ENCODE measurements at regions not wholly inside any gene's neighbourhood (a gene's known extent, or its start where the extent isn't known, plus 50 kb on each side); places are given as distances from the start of the nearest gene placed in this dataset.
"Not testable (repeated sequence)": the region's sequence is repeated elsewhere in the genome, so short reads cannot be mapped to it uniquely, and the experiment has no call there.

DNA sequence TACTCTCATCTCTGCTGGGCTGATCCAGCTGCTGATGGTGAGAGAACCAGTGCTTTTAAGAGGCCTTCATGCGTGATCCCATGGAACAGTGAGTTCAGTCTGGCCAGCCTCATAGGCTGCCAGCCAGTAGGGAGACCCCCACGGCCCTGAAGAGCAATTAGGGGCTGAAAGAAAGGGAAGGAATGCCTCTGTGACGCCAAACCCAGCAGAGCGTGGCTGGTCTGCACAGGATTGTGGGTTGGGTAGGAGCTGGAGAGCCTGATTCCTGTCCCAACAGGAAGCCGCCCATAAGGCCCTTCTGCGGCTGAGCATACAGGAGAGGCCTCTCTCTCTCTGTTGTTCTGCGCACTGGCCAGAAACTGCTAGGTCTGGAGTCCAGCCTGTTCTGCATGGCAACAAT, 181.5 kb upstream of the E2F8 start:
- Histone ChIP-seq H3K27me3 (no peaks in the 10 kb centered on the region), H3K9ac (peak overlapping the region; percentile 1; the same call in 1 of the 2 replicates), H3K4me2 (peak overlapping the region; percentile 68), H3K4me1 (peaks cover 23% of the 10 kb centered on the region), H3K9me3 (no peaks in the 10 kb centered on the region), H3K36me3 (no peaks in the 10 kb centered on the region), H3K4me3 (no peak overlapping the region), H4K20me1 (no peaks in the 10 kb centered on the region), H3K27ac (peak overlapping the region; percentile 64)
- TF ChIP-seq Cebpa-rat (IDR thresholded peaks at IDR 0.05) = no peak

- H4K20me1 ChIP-seq = no peaks in the 10 kb centered on the region
- H3K4me1 ChIP-seq = peaks cover 19% of the 10 kb centered on the region
- TF ChIP-seq Cebpa-rat (IDR thresholded peaks at IDR 0.05) = no peak
Observed at GRCh38 chr11:19420868-19421533, 180.3 kb upstream of the E2F8 start.

GRCh38 chr11:19419808-19420207, 179.1 kb upstream of the E2F8 start:
- no peak overlapping the region for H3K27ac ChIP-seq
- peaks cover 7% of the 10 kb centered on the region; the same call in 1 of the 2 replicates for H3K9me3 ChIP-seq
- H3K4me2 ChIP-seq = no peak overlapping the region

More at GRCh38 chr11:19420868-19421533, 180.3 kb upstream of the E2F8 start:
- H3K9ac ChIP-seq = no peak overlapping the region
- H3K9me3 ChIP-seq = peaks cover 7% of the 10 kb centered on the region; the same call in 1 of the 2 replicates
- H3K4me2 ChIP-seq = no peak overlapping the region
- H3K36me3 ChIP-seq = no peaks in the 10 kb centered on the region
- no peaks in the 10 kb centered on the region for H3K27me3 ChIP-seq
- H3K4me3 ChIP-seq = no peak overlapping the region
- no peak overlapping the region for H3K27ac ChIP-seq

GRCh38 chr11:19419021-19419750, 178.4 kb upstream of the E2F8 start:
- H4K20me1 ChIP-seq = no peaks in the 10 kb centered on the region
- no peak for TF ChIP-seq Cebpa-rat (IDR thresholded peaks at IDR 0.05)
- no peak overlapping the region for H3K4me3 ChIP-seq
- no peaks in the 10 kb centered on the region for H3K27me3 ChIP-seq
- no peak overlapping the region for H3K9ac ChIP-seq
- H3K4me2 ChIP-seq = no peak overlapping the region
- H3K4me1 ChIP-seq = peaks cover 14% of the 10 kb centered on the region
- peaks cover 7% of the 10 kb centered on the region; the same call in 1 of the 2 replicates for H3K9me3 ChIP-seq
- no peaks in the 10 kb centered on the region for H3K36me3 ChIP-seq
- H3K27ac ChIP-seq = no peak overlapping the region

More at GRCh38 chr11:19419808-19420207, 179.1 kb upstream of the E2F8 start:
- Histone ChIP-seq H3K4me3 (no peak overlapping the region), H3K4me1 (peaks cover 14% of the 10 kb centered on the region), H3K9ac (no peak overlapping the region), H4K20me1 (no peaks in the 10 kb centered on the region), H3K27me3 (no peaks in the 10 kb centered on the region), H3K36me3 (no peaks in the 10 kb centered on the region)
- TF ChIP-seq Cebpa-rat (IDR thresholded peaks at IDR 0.05) = no peak

- Histone ChIP-seq H4K20me1 (no peaks in the 10 kb centered on the region), H3K27ac (no peak overlapping the region), H3K4me3 (no peak overlapping the region), H3K4me2 (no peak overlapping the region), H3K9me3 (peaks cover 7% of the 10 kb centered on the region; the same call in 1 of the 2 replicates), H3K4me1 (peaks cover 14% of the 10 kb centered on the region), H3K36me3 (no peaks in the 10 kb centered on the region), H3K9ac (no peak overlapping the region), H3K27me3 (no peaks in the 10 kb centered on the region)
- TF ChIP-seq Cebpa-rat (IDR thresholded peaks at IDR 0.05) = no peak
Observed at GRCh38 chr11:19418221-19418620, 177.5 kb upstream of the E2F8 start.

DNA sequence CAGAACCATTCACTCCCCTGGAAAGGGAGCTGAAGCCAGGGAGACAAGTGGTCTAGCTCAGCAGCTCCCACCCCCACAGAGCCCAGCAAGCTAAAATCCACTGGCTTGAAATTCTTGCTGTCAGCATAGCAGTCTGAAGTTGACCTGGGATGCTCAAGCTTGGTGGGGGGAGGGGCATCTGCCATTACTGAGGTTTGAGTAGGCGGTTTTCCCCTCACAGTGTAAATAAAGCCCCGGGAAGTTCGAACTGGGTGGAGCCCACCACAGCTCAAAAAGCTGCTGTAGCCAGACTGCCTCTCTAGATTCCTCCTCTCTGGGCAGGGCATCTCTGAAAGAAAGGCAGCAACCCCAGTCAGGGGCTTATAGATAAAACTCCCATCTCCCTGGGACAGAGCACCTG, 171.3 kb upstream of the E2F8 start:
- Histone ChIP-seq H3K4me2 (peak overlapping the region; percentile 56), H3K9ac (0 out of 2 replicates have a peak overlapping the region, but pooled peaks have one; percentile 2), H3K4me1 (peaks cover 12% of the 10 kb centered on the region)
- not testable (repeated sequence) for H3K4me3 ChIP-seq, H3K9me3 ChIP-seq, H3K36me3 ChIP-seq, H3K27me3 ChIP-seq, H4K20me1 ChIP-seq, H3K27ac ChIP-seq

GRCh38 chr11:19410032-19410431, 169.3 kb upstream of the E2F8 start:
- Histone ChIP-seq H3K4me2 (no peak overlapping the region), H4K20me1 (no peaks in the 10 kb centered on the region), H3K27ac (no peak overlapping the region), H3K27me3 (no peaks in the 10 kb centered on the region), H3K9ac (no peak overlapping the region), H3K9me3 (no peaks in the 10 kb centered on the region), H3K36me3 (no peaks in the 10 kb centered on the region), H3K4me1 (peaks cover 12% of the 10 kb centered on the region), H3K4me3 (no peak overlapping the region)
- no peak for TF ChIP-seq Cebpa-rat (IDR thresholded peaks at IDR 0.05)

GRCh38 chr11:19409307-19409706, 168.6 kb upstream of the E2F8 start:
- H3K4me1 ChIP-seq = peaks cover 12% of the 10 kb centered on the region
- no peaks in the 10 kb centered on the region for H3K9me3 ChIP-seq

DNA sequence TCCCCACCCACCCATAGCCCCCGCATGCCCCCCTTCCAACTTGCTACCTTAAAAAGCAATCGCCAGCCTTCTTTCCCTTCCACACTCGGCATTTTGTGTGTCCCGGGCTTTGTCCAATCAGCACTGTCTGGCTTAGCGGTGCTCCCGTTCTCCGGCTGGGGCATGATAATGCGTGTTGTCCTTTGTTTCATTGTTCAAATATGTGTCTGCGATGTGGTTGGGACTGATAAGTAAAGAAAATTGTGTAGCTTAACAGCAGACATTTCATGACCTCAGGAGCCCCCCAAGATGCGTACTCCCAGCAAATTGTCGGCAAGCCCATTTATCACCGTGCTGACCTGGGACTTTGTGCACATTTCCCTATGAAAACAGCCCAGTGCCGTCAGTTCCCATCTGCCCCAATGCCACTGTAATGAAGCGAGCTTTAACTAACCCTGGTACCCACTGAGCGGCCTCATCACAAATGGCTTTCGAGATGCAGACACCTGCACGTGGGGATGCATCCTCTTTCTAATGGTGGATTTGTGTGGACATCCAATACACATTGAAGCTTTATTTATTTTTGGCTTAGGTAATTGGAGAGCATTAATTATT, 167.0 kb upstream of the E2F8 start:
- Histone ChIP-seq H3K4me3 (no peak overlapping the region), H3K4me1 (peaks cover 12% of the 10 kb centered on the region), H3K27ac (no peak overlapping the region), H3K4me2 (no peak overlapping the region), H3K9me3 (no peaks in the 10 kb centered on the region), H3K36me3 (no peaks in the 10 kb centered on the region), H3K27me3 (no peaks in the 10 kb centered on the region), H4K20me1 (no peaks in the 10 kb centered on the region), H3K9ac (no peak overlapping the region)
- TF ChIP-seq Cebpa-rat (IDR thresholded peaks at IDR 0.05) = no peak

More at GRCh38 chr11:19409307-19409706, 168.6 kb upstream of the E2F8 start:
- no peak overlapping the region for H3K4me2 ChIP-seq
- H4K20me1 ChIP-seq = no peaks in the 10 kb centered on the region
- no peak overlapping the region for H3K4me3 ChIP-seq
- TF ChIP-seq Cebpa-rat (IDR thresholded peaks at IDR 0.05) = no peak
- H3K27ac ChIP-seq = no peak overlapping the region
- H3K9ac ChIP-seq = no peak overlapping the region
- H3K36me3 ChIP-seq = no peaks in the 10 kb centered on the region
- no peaks in the 10 kb centered on the region for H3K27me3 ChIP-seq

- H3K4me1 ChIP-seq = no peaks in the 10 kb centered on the region
- no peaks in the 10 kb centered on the region for H3K27me3 ChIP-seq
- H3K9me3 ChIP-seq = no peaks in the 10 kb centered on the region
- no peak overlapping the region for H3K4me2 ChIP-seq
- TF ChIP-seq Cebpa-rat (IDR thresholded peaks at IDR 0.05) = no peak
- no peak overlapping the region for H3K27ac ChIP-seq
- H4K20me1 ChIP-seq = no peaks in the 10 kb centered on the region
- H3K36me3 ChIP-seq = no peaks in the 10 kb centered on the region
- H3K4me3 ChIP-seq = no peak overlapping the region
- no peak overlapping the region for H3K9ac ChIP-seq
Observed at GRCh38 chr11:19405966-19406365, 165.2 kb upstream of the E2F8 start.

Data from BLaER1 (cell line).